ENCODE measurements at regions not wholly inside any gene's neighbourhood (a gene's known extent, or its start where the extent isn't known, plus 50 kb on each side); places are given as distances from the start of the nearest gene placed in this dataset.

- CTCF ChIA-PET, result interaction anchor here (2.1 to 5.4 kb wide), 2 partner anchors 12 to 146 kb away, joined by 8 to 43 read pairs; no protein-coding TSS in a partner anchor
Measured at GRCh38 chr21:38205940-38206339, 50.9 kb upstream of the KCNJ15 start.

GRCh38 chr21:38206646-38207045 lies 50.1 kb upstream of the KCNJ15 start:
- Histone ChIP-seq H3K9me3 (ENCODE audit: control insufficient read depth, insufficient read depth, low read depth, low read length) (no peaks in the 10 kb centered on the region; the same call in 1 of the 2 replicates), H3K4me1 (ENCODE audit: control insufficient read depth, insufficient read depth, low read length) (peaks cover 3% of the 10 kb centered on the region; the same call in 1 of the 2 replicates), H3K27ac (ENCODE audit: extremely low read depth, low read depth, low read length) (no peak overlapping the region), H3K36me3 (ENCODE audit: control insufficient read depth in 2 of 2, insufficient read depth in 1 of 2, low read length in 2 of 2) (no peaks in the 10 kb centered on the region), H3K4me3 (ENCODE audit: low read depth, low read length) (no peak overlapping the region)
- ChIA-PET POLR2A (no interaction called here), CTCF (interaction anchor here (2.1 kb wide), 1 partner anchor 146 kb away, joined by 8 read pairs; no protein-coding TSS in a partner anchor)
- TF ChIP-seq ZNF426 (tag by site-specific recombination; IDR thresholded peaks at IDR 0.05) (no peak), ZNF561 (tag by site-specific recombination; IDR thresholded peaks at IDR 0.05; ENCODE audit: borderline replicate concordance) (no peak), ZNF112 (tag by site-specific recombination; IDR thresholded peaks at IDR 0.05) (no peak), ZNF555 (tag by site-specific recombination; conservative IDR thresholded peaks at IDR 0.05) (no peak), ZNF488 (tag by site-specific recombination; IDR thresholded peaks at IDR 0.05) (no peak), HOXA7 (CRISPR knock-in tag; IDR thresholded peaks at IDR 0.05; ENCODE audit: borderline replicate concordance) (no peak), ZNF169 (tag by site-specific recombination; IDR thresholded peaks at IDR 0.05) (no peak), PRDM1 (tag by site-specific recombination; IDR thresholded peaks at IDR 0.05) (no peak)

More at GRCh38 chr21:38205940-38206339, 50.9 kb upstream of the KCNJ15 start:
- Histone ChIP-seq H3K4me3 (ENCODE audit: low read depth, low read length) (no peak overlapping the region), H3K9me3 (ENCODE audit: control insufficient read depth, insufficient read depth, low read depth, low read length) (no peaks in the 10 kb centered on the region; the same call in 1 of the 2 replicates), H3K4me1 (ENCODE audit: control insufficient read depth, insufficient read depth, low read length) (peaks cover 3% of the 10 kb centered on the region; the same call in 1 of the 2 replicates), H3K27ac (ENCODE audit: extremely low read depth, low read depth, low read length) (no peak overlapping the region), H3K36me3 (ENCODE audit: control insufficient read depth in 2 of 2, insufficient read depth in 1 of 2, low read length in 2 of 2) (no peaks in the 10 kb centered on the region)
- POLR2A ChIA-PET, result no interaction called here
- no peak for TF ChIP-seq ZNF549 (tag by site-specific recombination; IDR thresholded peaks at IDR 0.05)
- TF ChIP-seq ZNF529 (tag by site-specific recombination; IDR thresholded peaks at IDR 0.05; ENCODE audit: insufficient replicate concordance), result no peak
- peak; percentile 53 for TF ChIP-seq ZIC2 (tag by site-specific recombination; IDR thresholded peaks at IDR 0.05)
